Endothelial cell of umbilical vein (primary cell): ENCODE measurements at regions not wholly inside any gene's neighbourhood (a gene's known extent, or its start where the extent isn't known, plus 50 kb on each side); places are given as distances from the start of the nearest gene placed in this dataset.

ENCODE experiments used
- BruUV-seq: library from RNA; stranded (reverse); fragments of 400-500 nt; replicated peaks from 2 replicates; lab custom pipeline; 2021; lab: Mats Ljungman, UMichigan
- CTCF ChIA-PET: fragments of 300-600, 350-600 bp; sonication (Branson Sonifier 250); formaldehyde crosslinking; loops from one replicate; lab custom pipeline; 2021; ENCODE audit warnings: antibody characterized with exemption, inconsistent platforms; lab: Charles Lee
- POLR2A ChIA-PET: fragments of 300-600, 350-600 bp; sonication (Branson Sonifier 250); formaldehyde crosslinking; loops from one replicate; lab custom pipeline; 2021; ENCODE audit warnings: antibody characterized with exemption, inconsistent platforms; lab: Charles Lee
- DNase-seq: peaks from one replicate; pipeline ENCODE4 v3.0.0-alpha.2; 2011; ENCODE audit warnings: low read depth, low spot score
- FAIRE-seq: peaks from 2 replicates; lab custom pipeline; 2011; peaks lifted over from hg19 to GRCh38; lab: Jason Lieb, UNC
- H2AFZ ChIP-seq: 2 replicates; pipeline ENCODE4 v1.6.0; 2012; ENCODE audit warnings: low read depth, low read length, control low read depth, inconsistent platforms
- H3K27ac ChIP-seq: 2 replicates; pipeline ENCODE4 v1.5.1; 2011; ENCODE audit warnings: low read depth, mild to moderate bottlenecking, control low read depth, low read length, moderate library complexity; ENCODE audit not compliant: insufficient read depth
- H3K27me3 ChIP-seq, 2 experiments: 2 replicates each; pipeline versions ENCODE4 v1.6.0 to v1.6.1; 2011; ENCODE audit warnings: low read length in 2 of 2, mixed read lengths in 1 of 2; ENCODE audit not compliant: control insufficient read depth in 2 of 2, insufficient read depth in 2 of 2
- H3K36me3 ChIP-seq, 2 experiments: 2 replicates in 1 of 2; 3 replicates in 1 of 2; pipeline ENCODE4 v1.5.1; 2011; ENCODE audit warnings: low read length in 2 of 2, mild to moderate bottlenecking in 1 of 2, moderate library complexity in 1 of 2; ENCODE audit not compliant: control insufficient read depth in 2 of 2, insufficient read depth in 2 of 2; ENCODE audit errors: extremely low read depth in 1 of 2
- H3K4me1 ChIP-seq: 3 replicates; pipeline ENCODE4 v1.5.1; 2011; ENCODE audit warnings: mild to moderate bottlenecking, low read length; ENCODE audit not compliant: control insufficient read depth, insufficient read depth; ENCODE audit errors: extremely low read depth
- H3K4me2 ChIP-seq: 2 replicates; pipeline ENCODE4 v1.6.1; 2011; ENCODE audit warnings: low read length, control low read depth, mixed read lengths; ENCODE audit not compliant: insufficient read depth
- H3K4me3 ChIP-seq, 3 experiments: fragments of 200-600 bp in 1 of 3; sonication (generic), shearing (Covaris generic) in 1 of 3; replicated peaks in 1 of 3; 2 replicates each; pipeline ENCODE4 v1.5.1; 2011 to 2016; ENCODE audit warnings: control low read depth in 3 of 3, low read length in 3 of 3, mild to moderate bottlenecking in 2 of 3, inconsistent platforms in 1 of 3, low read depth in 1 of 3, moderate library complexity in 1 of 3; ENCODE audit not compliant: insufficient read depth in 1 of 3
- H3K79me2 ChIP-seq: 2 replicates; pipeline ENCODE4 v1.6.0; 2012; ENCODE audit warnings: low read length, inconsistent platforms; ENCODE audit not compliant: control insufficient read depth, insufficient read depth
- H3K9ac ChIP-seq: replicated peaks from 2 replicates; pipeline ENCODE3; 2011; ENCODE audit warnings: low read length, control low read depth; ENCODE audit not compliant: insufficient read depth; ENCODE audit errors: extremely low read depth
- H3K9me1 ChIP-seq: replicated peaks from 3 replicates; pipeline ENCODE4 v1.6.0; 2011; ENCODE audit warnings: mild to moderate bottlenecking, low read length; ENCODE audit not compliant: control insufficient read depth, insufficient read depth; ENCODE audit errors: extremely low read depth
- H3K9me3 ChIP-seq: replicated peaks from 2 replicates; pipeline ENCODE4 v1.5.1; 2012; ENCODE audit warnings: low read length, inconsistent platforms; ENCODE audit not compliant: control insufficient read depth, insufficient read depth
- H4K20me1 ChIP-seq: replicated peaks from 2 replicates; pipeline ENCODE3; 2011; ENCODE audit warnings: mild to moderate bottlenecking, low read length; ENCODE audit not compliant: control insufficient read depth, insufficient read depth; ENCODE audit errors: extremely low read depth
- EZH2 ChIP-seq: IDR thresholded peaks from 2 replicates; pipeline ENCODE4 v1.6.1; 2012; ENCODE audit warnings: borderline replicate concordance, low read depth, mild to moderate bottlenecking, moderate library complexity, low read length, inconsistent platforms; ENCODE audit not compliant: severe bottlenecking
- FOS ChIP-seq: IDR thresholded peaks from 2 replicates; pipeline ENCODE4 v1.6.1; 2011; ENCODE audit warnings: mild to moderate bottlenecking, low read length, moderate library complexity, borderline replicate concordance; ENCODE audit not compliant: insufficient read depth
- GATA2 ChIP-seq: IDR thresholded peaks from 2 replicates; pipeline ENCODE4 v1.7.0; 2011; ENCODE audit warnings: low read depth, mild to moderate bottlenecking, moderate library complexity, mixed read lengths, low read length; ENCODE audit not compliant: insufficient read length, insufficient read depth
- JUN ChIP-seq: IDR thresholded peaks from 2 replicates; pipeline ENCODE4 v1.6.1; 2011; ENCODE audit warnings: borderline replicate concordance, low read depth; ENCODE audit not compliant: insufficient read length, insufficient read depth
- MYC ChIP-seq: IDR thresholded peaks from one replicate; pipeline ENCODE4 v1.6.1; 2011; ENCODE audit warnings: mild to moderate bottlenecking, low read depth, low read length
- POLR2A ChIP-seq: IDR thresholded peaks from 2 replicates; pipeline ENCODE4 v1.6.1; 2012; ENCODE audit warnings: low read depth, mild to moderate bottlenecking, control low read depth, low read length
- POLR2AphosphoS5 ChIP-seq: IDR thresholded peaks from 2 replicates; pipeline ENCODE4 v1.6.1; 2012; ENCODE audit warnings: low read depth, mild to moderate bottlenecking, control low read depth, low read length, moderate library complexity; ENCODE audit not compliant: insufficient read depth
- dilution Hi-C: fragments of 300-500 bp; cut with MboI; formaldehyde crosslinking; loops from one replicate; pipeline ENCODE4 v1.15.0; 2019; ENCODE audit warnings: low sequenced_read_pairs; ENCODE audit not compliant: extremely low pct_ligation_motif_present
- intact Hi-C: fragments of 100-400 bp; cut with micrococcal nuclease; formaldehyde crosslinking; loops from one replicate; pipeline ENCODE4 v1.10.0; 2022
- TF ChIP-seq, protein P1 (sequence below): IDR thresholded peaks from 2 replicates; pipeline ENCODE4 v1.6.1; 2011; ENCODE audit not compliant: insufficient read depth, insufficient read length
- TF ChIP-seq, protein P2 (sequence below), 2 donors: IDR thresholded peaks; 1 replicate in 1 of 2; 2 replicates in 1 of 2; pipeline ENCODE4 v1.5.1; 2011; ENCODE audit warnings: low read length in 2 of 2, mild to moderate bottlenecking in 2 of 2, moderate library complexity in 2 of 2, control low read depth in 1 of 2, inconsistent platforms in 1 of 2, low read depth in 1 of 2; ENCODE audit not compliant: insufficient read depth in 1 of 2; ENCODE audit errors: extremely low read depth in 1 of 2

GRCh38 chr20:22385602-22386305 is 198.6 kb downstream of the FOXA2 start:
- Histone ChIP-seq H3K4me2 (no peak overlapping the region), H4K20me1 (no peaks in the 10 kb centered on the region), H3K79me2 (no peaks in the 10 kb centered on the region), H3K9me1 (no peaks in the 10 kb centered on the region), H2AFZ (no peak overlapping the region), H3K36me3 (no peaks in the 10 kb centered on the region), H3K9ac (no peak overlapping the region), H3K27me3 (no peaks in the 10 kb centered on the region), H3K27ac (no peak overlapping the region), H3K9me3 (no peaks in the 10 kb centered on the region), H3K4me3 (no peak overlapping the region), H3K4me1 (no peaks in the 10 kb centered on the region)
- no peak for FAIRE-seq
- no peak for DNase-seq
- dilution Hi-C loops: no loop called here
- no peak for TF ChIP-seq GATA2
- no peak for TF ChIP-seq POLR2AphosphoS5
- no peak for TF ChIP-seq POLR2A
- TF ChIP-seq MYC: no peak
- TF ChIP-seq, protein P1, sequence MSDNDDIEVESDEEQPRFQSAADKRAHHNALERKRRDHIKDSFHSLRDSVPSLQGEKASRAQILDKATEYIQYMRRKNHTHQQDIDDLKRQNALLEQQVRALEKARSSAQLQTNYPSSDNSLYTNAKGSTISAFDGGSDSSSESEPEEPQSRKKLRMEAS: no peak
- TF ChIP-seq, protein P2, sequence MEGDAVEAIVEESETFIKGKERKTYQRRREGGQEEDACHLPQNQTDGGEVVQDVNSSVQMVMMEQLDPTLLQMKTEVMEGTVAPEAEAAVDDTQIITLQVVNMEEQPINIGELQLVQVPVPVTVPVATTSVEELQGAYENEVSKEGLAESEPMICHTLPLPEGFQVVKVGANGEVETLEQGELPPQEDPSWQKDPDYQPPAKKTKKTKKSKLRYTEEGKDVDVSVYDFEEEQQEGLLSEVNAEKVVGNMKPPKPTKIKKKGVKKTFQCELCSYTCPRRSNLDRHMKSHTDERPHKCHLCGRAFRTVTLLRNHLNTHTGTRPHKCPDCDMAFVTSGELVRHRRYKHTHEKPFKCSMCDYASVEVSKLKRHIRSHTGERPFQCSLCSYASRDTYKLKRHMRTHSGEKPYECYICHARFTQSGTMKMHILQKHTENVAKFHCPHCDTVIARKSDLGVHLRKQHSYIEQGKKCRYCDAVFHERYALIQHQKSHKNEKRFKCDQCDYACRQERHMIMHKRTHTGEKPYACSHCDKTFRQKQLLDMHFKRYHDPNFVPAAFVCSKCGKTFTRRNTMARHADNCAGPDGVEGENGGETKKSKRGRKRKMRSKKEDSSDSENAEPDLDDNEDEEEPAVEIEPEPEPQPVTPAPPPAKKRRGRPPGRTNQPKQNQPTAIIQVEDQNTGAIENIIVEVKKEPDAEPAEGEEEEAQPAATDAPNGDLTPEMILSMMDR (IDR thresholded peaks at IDR 0.05; ENCODE audit: extremely low read depth in 1 of 2, insufficient read depth in 1 of 2, low read depth in 1 of 2, low read length in 2 of 2): no peak
- no peak for TF ChIP-seq JUN
- no peak for TF ChIP-seq FOS
- no peak for TF ChIP-seq EZH2
- BruUV-seq: no TSS peak
- ChIA-PET CTCF (interaction anchor here (0.6 kb wide), 1 partner anchor 497 kb away, joined by 3 read pairs; no protein-coding TSS in a partner anchor), POLR2A (no interaction called here)
- intact Hi-C loops: no loop called here
